Stimulated activated CD4-positive, alpha-beta T cell treated with anti-CD3 and anti-CD28 coated beads, Interleukin-2, amount 100 ng/mL, for 24 hours (primary cell): ENCODE measurements at regions not wholly inside any gene's neighbourhood (a gene's known extent, or its start where the extent isn't known, plus 50 kb on each side); places are given as distances from the start of the nearest gene placed in this dataset.

Experiments
- DNase-seq, 2 donors: peaks; one replicate each; pipeline ENCODE4 v3.0.0-alpha.2; 2020

DNA sequence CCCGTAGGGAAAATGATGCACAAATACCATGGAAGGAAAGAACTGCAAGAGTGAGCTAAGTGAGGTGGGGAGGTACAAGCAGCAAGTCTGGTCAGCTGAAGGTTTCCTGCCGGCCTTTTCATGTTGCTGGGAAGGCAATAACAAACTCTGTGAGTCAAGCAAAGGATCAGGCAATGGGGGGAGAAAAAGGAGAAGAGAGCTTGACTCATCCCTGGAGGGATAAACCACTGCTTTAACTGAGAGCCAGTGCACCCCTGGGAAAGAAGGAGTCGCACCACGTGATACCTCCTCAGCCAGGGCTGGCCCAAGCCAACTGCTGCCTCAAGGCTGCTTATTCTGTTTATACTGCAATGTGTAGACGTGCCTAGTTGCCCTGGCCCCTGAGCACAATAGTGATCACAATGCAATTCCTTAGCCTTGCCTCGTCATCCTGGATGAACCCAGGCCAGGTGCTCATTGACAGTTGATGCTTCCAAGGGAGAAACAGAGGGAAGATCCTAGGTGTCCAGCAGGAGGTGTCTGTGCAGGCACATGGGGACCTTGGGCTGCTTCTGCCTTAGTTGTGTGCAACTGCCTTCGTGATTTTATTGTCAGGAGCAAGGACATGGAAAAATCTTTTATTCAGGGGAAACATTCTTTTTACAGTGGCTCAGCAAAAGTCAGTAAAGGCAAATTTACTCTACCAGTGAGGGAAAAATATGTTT lies 203.0 kb upstream of the TUT7 start:
- no peak for DNase-seq

DNA sequence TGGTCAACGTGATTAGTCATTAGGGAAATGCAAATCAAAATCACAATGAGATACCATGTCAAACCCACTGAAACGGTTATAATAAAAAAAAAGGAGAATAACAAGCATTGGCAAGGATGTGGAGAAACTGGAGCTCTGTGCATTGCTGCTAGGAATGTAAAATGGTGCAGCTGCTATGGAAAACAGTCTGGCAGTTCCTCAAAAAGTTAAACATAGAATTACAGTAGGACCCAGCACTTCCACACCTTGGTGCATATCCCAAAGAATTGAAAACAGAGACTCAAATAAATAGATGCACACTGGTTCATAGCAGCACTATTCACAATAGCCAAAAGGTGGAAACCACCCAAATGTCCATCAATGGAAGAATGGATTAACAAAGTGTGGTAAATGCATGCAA lies 201.5 kb upstream of the TUT7 start:
- DNase-seq: no peak

DNA sequence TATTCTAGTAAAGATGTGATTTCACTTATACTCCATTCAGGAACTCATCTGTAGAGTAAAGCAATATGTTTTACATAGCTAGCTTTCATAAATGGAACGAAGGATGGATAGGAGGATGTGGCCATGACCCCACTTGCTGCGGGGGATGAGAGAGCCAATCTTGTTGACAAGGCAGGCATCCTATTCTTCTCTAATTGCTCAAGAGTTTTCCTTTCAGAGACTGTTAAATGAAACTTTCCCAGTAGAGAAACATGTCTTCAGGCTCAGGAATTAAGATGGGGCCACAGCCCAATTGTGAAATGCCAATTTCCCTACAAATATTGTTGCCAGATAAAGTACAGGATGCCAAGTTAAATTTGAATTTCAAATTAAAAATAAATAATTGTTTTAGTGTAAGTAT lies 196.2 kb upstream of the TUT7 start:
- DNase-seq: no peak

DNA sequence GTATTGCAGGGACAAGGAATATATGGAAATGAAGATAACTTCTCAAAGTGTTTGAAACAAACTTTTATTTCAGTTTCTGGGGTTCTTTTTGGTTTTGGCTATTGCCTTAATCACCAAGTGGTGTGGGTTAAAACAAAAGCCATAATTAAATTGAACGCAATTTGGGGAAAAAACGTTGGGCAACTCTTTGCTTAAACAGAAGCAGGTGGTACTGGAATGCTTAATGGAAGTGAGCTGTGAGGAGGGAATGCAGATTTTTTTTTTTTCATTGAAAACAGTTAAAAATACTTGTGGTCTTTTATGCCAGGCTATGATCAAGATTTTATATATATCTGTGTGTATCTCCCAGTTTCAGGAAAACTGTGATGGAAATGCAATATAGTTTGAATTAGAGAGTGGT lies 195.7 kb upstream of the TUT7 start:
- DNase-seq: no peak

DNA sequence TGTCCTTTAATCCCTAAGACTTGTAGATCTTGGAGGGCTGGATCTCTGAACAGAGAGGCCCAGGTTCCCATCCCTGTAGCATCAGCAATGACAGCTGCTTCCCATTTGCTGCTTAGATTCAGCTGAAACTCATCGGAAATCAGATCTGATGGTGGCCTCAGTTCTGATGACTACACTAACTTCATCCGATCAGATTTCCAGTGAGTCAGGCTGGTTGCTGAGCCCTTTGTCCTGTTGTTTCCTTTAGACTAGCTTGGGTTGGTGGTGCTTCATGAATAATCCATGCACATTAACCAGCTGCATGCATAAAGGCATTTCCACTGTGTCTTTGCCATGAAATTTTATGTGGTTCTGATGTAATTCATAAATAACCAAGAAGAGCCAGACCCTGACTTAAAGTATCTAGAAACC lies 195.2 kb upstream of the TUT7 start:
- no peak for DNase-seq

DNA sequence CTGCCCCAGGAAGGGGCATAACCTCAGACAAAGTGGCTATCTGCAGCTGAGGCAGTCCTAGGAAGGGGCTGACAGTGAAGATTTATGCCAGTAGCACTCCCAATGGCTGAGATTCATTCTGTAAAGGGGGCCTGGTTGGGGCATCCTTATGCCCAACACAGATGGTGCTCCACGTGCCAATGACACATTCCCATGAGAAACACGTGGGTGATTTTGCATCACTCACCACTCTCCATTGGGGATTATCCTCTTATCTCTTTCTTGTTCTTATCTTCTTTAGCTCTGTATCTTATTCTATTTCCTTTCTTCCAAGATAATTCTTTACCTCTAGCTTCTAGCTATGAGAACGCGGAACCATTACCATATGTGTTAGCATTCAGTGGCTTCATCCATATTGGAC lies 194.0 kb upstream of the TUT7 start:
- no peak for DNase-seq

DNA sequence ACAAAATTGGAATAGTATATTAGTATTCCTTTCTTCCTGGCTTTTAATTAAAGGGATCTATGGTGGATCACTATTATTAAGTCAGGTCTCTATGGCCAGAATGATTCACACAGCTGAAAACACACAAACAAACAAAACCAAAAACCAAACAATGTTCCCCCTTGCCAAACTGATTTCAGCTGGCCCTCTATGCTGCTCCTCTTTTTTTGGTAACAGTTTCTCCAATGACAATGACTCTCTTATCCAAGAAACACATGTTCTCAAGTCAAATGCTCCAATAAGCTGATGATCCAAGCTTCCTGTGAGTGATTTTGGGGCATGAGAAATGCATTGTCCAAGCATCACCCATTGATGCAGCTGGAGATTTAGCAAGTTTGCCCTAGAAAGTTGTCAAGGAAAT lies 193.4 kb upstream of the TUT7 start:
- DNase-seq: no peak

DNA sequence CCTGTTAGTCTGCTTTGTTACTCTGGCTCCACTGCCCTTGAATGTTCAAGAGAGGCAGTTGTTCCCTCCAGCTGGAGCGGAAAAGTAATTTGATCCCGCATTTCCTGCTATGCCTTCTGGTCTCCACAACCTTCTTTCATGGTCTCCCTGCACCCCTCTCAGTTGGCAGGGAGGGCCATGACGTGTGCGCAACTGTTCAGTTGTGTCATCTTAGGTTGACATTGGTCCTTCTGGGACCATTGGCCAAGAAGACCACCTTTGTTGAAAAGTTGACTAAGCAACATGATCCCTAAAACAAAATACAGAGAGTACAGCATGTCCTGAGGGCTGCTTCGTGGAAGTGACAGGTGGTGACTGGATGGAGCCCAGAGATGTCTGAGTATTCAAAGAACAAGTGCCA lies 192.5 kb upstream of the TUT7 start:
- no peak for DNase-seq

DNA sequence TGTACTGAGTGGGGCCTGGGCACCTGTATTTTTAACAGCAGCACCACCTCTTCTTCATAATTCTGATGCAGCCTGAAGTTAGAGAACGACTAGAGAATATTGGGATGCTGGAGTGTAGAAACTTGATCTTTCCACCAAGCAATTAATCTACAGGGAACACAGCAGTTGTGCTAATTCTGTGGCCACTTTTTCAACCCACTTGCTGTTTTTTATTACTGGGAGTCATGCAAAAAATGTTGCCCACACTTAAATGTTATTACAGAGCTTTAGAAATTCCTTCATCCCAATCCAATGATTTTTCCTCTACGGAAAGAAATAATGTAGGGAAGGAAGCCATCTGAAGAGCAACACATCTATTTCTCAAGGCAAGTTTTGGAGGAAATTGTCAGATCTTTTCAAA lies 190.9 kb upstream of the TUT7 start:
- DNase-seq: no peak

DNA sequence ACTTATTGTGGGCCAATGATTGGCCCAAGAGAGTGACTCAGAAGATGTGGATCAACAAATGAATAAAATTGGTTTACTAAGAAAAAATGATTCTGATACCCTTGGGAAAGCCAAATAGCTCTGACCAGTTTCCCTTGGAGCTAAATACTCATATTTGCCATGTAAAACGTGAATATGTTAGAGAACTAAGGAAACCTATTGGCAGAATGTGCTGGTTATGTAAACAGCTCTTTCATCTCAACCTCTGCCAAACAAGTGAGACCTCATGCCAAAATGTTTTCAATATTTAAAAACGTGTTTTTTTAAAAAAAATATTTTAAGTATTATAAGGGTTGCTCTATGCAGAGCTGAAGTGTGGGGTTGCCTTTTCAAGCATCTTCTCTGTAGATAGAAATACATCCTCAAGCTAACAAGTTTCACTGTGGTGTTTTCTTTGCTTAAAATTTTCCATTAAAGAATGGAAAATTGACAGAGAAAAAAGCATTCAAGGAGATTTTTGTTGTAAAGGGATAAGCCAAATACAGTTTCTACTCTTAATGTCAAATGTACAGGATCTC lies 186.9 kb upstream of the TUT7 start:
- no peak for DNase-seq

DNA sequence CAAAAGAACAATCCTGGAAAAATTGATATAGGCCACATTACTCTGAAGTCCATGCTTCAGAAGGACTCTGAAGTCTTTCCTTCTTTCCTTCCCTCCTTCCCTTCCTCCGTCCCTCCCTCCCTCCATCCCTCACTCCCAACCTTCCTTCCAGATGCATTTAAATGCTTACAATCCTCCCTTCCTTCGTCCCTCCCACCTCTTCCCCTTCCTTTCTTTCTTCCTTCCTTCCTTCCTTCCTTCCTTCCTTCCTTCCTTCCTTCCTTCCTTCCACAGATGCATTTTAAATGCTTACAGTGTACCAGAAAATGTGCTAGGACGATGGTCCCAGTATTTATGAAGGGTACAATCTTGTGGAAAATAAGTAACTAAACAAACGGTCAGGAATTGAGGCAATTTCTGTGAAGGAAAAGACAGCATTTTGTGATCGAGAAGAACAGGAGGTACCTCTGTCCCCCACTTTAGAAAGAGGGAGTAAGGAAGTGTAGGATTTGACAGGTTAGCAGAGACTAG lies 181.3 kb upstream of the TUT7 start:
- no peak for DNase-seq

DNA sequence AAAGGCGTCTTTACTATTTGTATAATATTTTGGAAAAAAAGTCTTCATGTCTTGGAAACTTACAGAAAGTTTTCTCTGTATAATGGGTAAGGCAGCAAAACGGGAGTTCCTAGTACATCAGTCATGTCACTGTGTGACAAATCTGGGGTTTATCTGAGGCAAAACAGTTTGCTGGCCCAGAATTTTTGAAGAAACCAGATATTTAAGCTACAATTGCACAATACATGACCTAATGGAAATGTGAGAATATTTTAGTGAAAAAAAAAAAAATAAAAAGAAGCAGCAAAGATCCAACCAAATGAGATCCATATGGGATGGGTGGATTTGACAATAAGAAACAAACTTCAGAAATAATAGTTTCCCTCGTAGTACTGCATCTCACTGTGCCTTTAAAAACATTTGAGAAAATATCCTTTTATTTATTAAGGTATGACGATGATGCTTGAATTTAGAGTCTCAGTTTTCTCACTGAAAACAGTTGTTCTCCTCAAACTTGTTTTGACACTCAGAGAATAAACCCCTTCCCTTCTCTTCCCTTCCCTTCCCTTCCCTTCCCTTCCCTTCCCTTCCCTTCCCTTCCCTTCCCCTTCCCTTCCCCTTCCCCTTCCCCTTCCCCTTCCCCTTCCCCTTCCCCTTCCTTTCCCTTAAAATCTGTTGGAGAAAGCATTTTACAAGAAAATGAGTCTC lies 180.5 kb upstream of the TUT7 start:
- no peak for DNase-seq

DNA sequence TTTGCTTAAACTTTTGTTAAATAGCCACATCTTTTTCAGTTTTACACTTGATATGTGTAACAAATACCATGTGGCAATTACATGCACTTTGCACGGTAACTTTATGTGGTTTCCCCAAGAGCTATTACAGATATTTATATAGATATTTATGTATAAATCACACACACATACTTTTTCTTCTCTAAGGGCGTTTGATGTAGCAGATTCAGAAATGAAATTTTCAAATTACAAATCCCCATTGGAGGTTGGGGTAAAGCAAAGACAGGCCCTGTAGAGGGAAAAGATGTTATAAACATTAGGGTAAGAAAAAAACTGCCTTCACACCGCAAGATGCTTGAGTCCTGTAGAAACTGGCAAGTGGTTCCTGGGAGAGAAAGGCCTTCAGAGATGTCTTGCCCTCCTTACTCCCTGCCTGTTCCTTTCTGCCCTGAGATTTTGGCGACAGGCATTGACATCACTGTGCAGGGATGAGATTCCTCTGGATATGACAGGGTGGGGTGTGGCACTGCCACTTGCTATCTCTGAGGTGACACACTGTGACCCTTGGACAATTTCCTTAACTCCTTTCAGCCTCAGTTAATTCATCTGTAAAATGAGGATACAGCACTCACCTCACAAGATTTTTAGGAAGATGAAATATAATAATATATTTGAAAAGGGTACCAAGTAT lies 177.9 kb upstream of the TUT7 start:
- no peak for DNase-seq

DNA sequence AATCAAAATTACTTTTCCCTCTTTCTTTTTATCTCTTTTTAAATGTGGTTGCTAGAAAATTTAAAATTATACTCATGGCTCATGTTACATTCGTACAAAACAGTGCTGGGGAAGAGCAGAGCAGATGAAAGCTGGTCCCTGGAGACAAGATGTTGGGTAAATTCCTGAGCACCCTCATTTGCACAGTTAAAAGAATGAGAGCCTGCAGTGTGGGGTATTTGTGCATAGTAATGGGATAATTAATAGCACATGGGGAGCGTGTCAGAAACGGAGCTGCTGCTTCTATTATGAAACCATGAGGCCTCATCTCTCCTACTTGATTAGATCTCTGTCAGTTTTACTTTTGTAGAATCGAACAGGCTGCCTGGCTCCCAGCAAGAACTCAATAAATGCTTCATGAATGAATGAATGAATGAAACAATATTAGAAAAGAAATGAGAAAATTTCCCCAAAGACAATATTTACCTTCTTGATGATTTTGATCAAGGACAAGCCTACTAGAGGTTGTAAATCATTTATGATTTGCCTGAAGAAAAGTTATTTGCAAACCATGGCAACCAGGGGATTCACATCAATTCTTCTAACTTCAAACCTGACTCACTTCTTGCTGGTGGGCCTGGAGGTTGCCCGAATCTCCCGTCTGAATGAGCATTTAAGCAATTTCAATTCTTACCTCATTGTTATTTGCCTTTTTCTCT lies 177.2 kb upstream of the TUT7 start:
- DNase-seq: no peak

DNA sequence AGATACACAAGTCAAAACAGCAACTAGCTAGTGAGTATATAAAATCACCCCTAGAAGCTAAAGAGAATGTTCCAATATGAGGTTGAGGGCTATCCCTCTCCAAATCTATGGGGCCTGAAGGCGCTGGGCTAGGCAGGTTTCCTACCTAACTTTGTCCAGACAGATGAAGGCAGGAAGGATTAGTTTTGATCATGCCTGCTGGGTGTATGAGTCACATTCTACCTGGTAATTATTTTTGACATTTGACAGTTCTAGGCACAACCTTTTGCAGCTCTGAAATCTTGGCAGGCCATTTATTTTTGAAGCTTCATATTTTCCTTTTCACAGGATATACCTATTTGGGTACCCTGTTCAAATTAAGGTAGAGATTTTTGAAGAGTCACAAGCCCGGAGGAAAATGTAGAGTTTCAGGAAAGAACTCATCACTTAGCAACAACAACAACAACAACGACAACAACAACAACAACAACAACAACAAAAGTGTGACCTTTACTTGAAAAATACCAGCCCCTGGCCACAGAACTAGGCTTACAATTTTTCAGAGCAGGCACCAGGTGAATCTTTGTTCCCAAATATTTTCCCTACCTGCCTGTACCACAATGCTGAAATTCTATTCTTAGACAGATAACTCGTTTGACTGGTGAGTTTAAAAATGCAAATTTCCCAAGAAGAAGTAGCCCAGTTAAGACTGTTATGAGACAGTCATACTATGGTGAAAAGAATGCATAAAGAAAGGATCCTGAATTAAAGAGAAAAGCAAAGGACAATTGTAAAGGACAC lies 175.5 kb upstream of the TUT7 start:
- DNase-seq: no peak

DNA sequence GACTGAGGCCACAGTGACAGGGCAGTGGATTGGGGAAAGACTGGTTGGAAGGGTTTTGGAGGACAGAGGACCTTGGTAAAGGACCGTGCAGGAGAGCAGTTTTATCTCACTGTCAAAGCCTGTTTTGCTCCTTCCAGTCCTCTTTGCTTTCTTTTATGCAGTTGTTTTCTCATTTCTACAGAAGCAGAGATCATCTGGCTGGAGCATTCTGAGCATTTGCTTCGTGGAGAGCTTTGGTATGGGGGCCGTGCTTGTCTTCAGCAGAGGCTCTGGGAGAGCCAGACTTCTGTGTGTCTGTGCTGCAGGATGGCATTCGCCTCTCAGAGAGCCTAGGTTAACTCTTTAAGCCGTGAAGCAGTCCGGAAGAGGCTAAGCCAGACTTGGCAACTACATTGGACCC lies 171.8 kb upstream of the TUT7 start:
- no peak for DNase-seq

DNA sequence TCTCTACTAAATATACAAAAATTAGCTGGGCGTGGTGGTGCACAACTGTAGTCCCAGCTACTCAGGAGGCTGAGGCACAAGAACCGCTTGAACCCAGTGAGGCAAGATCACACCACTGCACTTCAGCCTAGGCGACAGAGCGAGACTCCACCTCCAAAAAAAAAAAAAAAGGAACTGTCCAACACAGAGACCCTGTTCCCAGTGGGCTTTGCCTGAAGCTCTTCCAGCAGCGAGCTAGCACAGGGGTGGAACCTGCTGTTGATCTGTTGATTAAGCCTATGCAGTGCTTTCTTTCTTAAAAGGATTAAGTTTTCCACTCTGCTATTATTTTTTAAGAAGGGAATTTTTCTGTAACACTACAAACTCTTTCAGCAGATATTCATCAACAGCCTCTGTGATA lies 171.0 kb upstream of the TUT7 start:
- DNase-seq: no peak

DNA sequence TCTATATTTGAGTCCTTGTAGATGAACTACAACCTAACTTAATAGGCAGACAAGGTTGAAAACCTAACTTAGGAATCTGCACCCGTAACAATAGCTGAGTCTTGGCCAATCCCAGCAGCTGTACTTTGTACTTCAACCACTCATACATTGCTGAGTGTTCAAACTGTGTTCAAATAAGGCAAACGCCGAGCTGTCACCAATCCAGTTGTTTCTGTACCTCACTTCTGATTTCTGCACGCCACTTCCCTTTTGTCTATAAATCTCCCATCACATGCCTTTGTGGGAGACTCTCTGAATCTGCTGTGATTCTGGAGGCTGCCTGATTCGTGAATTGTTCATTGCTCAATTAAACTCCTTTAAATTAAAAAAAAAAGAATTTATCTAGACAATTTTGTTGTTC lies 167.8 kb upstream of the TUT7 start:
- DNase-seq: no peak

DNA sequence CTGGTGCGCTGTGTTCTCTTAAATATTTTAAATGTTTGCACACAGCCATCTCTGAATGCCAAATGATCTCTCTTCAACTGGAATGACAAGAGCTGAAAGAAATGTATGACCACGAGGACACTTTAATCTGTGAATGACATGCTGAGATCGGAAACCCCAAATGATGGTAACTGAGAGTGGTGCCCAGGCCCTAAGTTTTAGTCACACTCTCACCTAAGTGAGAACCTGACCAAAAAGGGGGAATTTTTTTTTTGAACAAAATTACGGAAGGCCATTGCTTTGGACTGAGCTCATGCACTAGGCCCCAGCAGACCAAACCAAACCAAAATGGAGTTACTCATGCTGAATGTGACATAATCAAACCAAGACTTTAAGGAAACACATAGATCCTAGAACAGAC lies 167.1 kb upstream of the TUT7 start:
- DNase-seq: no peak

DNA sequence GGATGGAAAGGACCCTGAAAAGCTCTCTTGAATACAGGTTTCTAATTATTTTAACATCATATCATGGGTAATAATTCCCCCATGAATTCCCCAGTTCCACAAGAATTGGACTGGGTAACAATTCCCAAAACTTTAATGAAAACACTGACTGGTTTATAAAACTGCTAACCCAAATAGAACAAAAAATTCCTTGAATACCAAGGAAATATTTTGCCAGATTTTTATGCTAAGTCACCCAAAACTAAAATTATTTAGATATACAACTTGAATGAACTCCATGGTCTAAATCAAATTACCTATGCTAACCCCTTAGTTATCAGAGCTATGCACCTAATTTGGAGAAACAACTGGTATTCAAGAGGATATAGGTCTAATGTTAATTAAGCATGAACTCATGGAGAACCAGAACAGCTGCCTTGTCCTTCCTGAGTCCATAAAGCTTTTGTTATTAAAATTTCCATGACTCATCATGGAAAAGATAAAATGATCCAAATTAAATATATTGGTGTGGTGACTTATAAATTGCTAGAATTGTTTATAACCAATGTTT lies 164.9 kb upstream of the TUT7 start:
- DNase-seq: no peak

DNA sequence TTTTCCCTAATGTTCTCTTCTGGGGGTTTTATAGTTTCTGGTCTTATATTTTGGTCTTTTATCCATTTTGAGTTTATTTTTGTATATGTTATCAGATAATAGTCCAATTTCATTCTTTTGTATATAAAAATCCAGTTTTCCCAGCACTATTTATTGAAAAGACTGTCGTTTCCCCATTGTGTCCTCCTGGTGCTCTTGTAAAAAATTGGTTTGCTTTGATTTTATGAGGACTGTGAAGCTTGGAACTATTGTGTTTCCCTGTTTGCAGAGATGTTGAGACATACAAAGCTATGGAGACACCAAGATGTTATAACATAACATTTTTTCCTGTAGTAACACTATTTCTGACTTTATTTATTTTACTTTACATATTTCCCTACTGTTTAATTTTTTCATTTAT lies 163.3 kb upstream of the TUT7 start:
- DNase-seq: no peak

DNA sequence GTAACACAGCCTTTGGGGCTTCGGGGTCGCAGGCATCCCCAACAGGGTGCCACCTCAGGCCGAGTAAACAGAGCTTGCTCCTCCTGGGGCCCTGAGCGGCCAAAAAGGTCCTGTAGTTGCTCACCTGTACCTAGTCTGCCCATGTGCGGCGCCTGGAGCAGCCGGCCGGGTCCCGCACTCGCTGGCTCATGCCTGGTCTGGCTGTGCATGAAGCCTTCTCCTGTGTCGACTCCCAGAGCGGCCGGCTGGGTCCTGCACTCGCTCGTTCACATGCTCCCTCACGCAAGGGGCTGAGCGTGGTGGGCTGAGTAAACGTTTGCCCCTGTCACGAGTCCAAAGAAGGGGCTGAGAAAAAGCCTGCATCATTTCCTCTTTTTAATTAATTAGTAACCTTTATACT lies 162.4 kb upstream of the TUT7 start:
- DNase-seq: no peak
